HG02678 (cell line): ENCODE measurements at regions not wholly inside any gene's neighbourhood (a gene's known extent, or its start where the extent isn't known, plus 50 kb on each side); places are given as distances from the start of the nearest gene placed in this dataset.
"Not testable (repeated sequence)": the region's sequence is repeated elsewhere in the genome, so short reads cannot be mapped to it uniquely, and the experiment has no call there.

Source experiments
- ATAC-seq: cut with Tn5 transposase; IDR thresholded peaks from one replicate; pipeline ENCODE4 v1.9.1; 2021; ENCODE audit warnings: mild to moderate bottlenecking, moderate library complexity; ENCODE audit not compliant: unreplicated experiment

- no peak for ATAC-seq
Observed at GRCh38 chr16:72467157-72467759, 295.3 kb upstream of the PMFBP1 start.

GRCh38 chr16:72464597-72465368 lies 292.8 kb upstream of the PMFBP1 start:
- ATAC-seq: no peak

- no peak for ATAC-seq
Observed at GRCh38 chr16:72464052-72464451, 292.1 kb upstream of the PMFBP1 start.

- ATAC-seq: no peak
Observed at GRCh38 chr16:72458035-72458434, 286.1 kb upstream of the PMFBP1 start.

- no peak for ATAC-seq
Observed at GRCh38 chr16:72457243-72457940, 285.4 kb upstream of the PMFBP1 start.

- no peak for ATAC-seq
Observed at GRCh38 chr16:72455743-72456659, 284.0 kb upstream of the PMFBP1 start.

- ATAC-seq: not testable (repeated sequence)
Observed at GRCh38 chr16:72453856-72454255, 281.9 kb upstream of the PMFBP1 start.

- no peak for ATAC-seq
Observed at GRCh38 chr16:72444696-72445095, 272.7 kb upstream of the PMFBP1 start.

- no peak for ATAC-seq
Observed at GRCh38 chr16:72443809-72444208, 271.9 kb upstream of the PMFBP1 start.

GRCh38 chr16:72442385-72443158 lies 270.6 kb upstream of the PMFBP1 start:
- ATAC-seq: no peak

GRCh38 chr16:72437891-72438290 lies 265.9 kb upstream of the PMFBP1 start:
- no peak for ATAC-seq

- ATAC-seq: no peak
Observed at GRCh38 chr16:72434159-72434558, 262.2 kb upstream of the PMFBP1 start.

GRCh38 chr16:72430121-72430520 lies 258.2 kb upstream of the PMFBP1 start:
- ATAC-seq: no peak

GRCh38 chr16:72429671-72430081 lies 257.7 kb upstream of the PMFBP1 start:
- ATAC-seq: no peak

- no peak for ATAC-seq
Observed at GRCh38 chr16:72428681-72429376, 256.9 kb upstream of the PMFBP1 start.

GRCh38 chr16:72427783-72428331 lies 255.9 kb upstream of the PMFBP1 start:
- ATAC-seq: no peak

- ATAC-seq: no peak
Observed at GRCh38 chr16:72427051-72427782, 255.3 kb upstream of the PMFBP1 start.

GRCh38 chr16:72426386-72426785 lies 254.4 kb upstream of the PMFBP1 start:
- no peak for ATAC-seq
